Central memory CD8-positive, alpha-beta T cell (primary cell): ENCODE measurements at regions not wholly inside any gene's neighbourhood (a gene's known extent, or its start where the extent isn't known, plus 50 kb on each side); places are given as distances from the start of the nearest gene placed in this dataset.

Source experiments
- ATAC-seq: fragments of 150-1000 bp; cut with Tn5 transposase; replicated peaks from 2 replicates; pipeline ENCODE4 v1.10.0; 2022; ENCODE audit warnings: mild to moderate bottlenecking, moderate FRiP score, moderate number of reproducible peaks; ENCODE audit not compliant: poor library complexity, severe bottlenecking; ENCODE audit errors: extremely low read depth
- DNase-seq, 2 donors: peaks; one replicate each; pipeline ENCODE4 v3.0.0; 2021; ENCODE audit warnings: low spot score in 2 of 2
- H3K27ac Mint-ChIP-seq: one replicate; pipeline ENCODE4 v1.8.0; 2022; ENCODE audit warnings: low read depth, mild to moderate bottlenecking, moderate library complexity, mixed read lengths
- H3K27me3 Mint-ChIP-seq: one replicate; pipeline ENCODE4 v1.8.0; 2022; ENCODE audit warnings: mixed read lengths
- H3K36me3 Mint-ChIP-seq: one replicate; pipeline ENCODE4 v1.8.0; 2022; ENCODE audit warnings: mild to moderate bottlenecking, moderate library complexity, mixed read lengths; ENCODE audit not compliant: insufficient read depth
- H3K4me1 Mint-ChIP-seq: one replicate; pipeline ENCODE4 v1.8.0; 2022; ENCODE audit warnings: mixed read lengths
- H3K4me3 Mint-ChIP-seq: one replicate; pipeline ENCODE4 v1.8.0; 2022; ENCODE audit warnings: mild to moderate bottlenecking, moderate library complexity, mixed read lengths
- H3K9me3 Mint-ChIP-seq: one replicate; pipeline ENCODE4 v1.8.0; 2022; ENCODE audit warnings: mixed read lengths

DNA sequence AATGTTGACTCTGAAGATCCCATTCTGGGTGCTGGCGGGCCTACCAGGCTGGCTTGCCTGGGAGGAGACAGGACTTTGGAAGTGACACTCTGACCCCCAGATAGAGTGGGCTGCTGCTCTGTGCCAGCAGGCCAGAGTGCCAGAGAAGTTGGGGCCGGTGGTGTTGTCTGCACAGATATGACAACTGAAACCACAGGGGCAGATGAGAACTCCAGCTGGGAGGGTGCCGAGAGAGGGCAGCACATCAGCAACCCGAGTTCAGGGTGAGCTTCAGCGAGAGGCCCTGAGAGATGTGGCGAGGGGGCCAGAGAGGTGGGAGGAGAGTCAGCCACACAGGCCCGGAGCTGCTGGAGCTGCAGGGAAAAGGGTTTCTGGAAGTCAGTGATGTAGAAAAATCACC lies 193.2 kb upstream of the MGMT start:
- H3K36me3 Mint-ChIP-seq: no peaks in the 10 kb centered on the region
- no peak overlapping the region for H3K27ac Mint-ChIP-seq
- no peaks in the 10 kb centered on the region for H3K4me1 Mint-ChIP-seq
- no peaks in the 10 kb centered on the region for H3K9me3 Mint-ChIP-seq
- no peak overlapping the region for H3K4me3 Mint-ChIP-seq
- H3K27me3 Mint-ChIP-seq: peaks cover 41% of the 10 kb centered on the region
- ATAC-seq: no peak
- DNase-seq: no peak

- no peak for DNase-seq
- no peaks in the 10 kb centered on the region for H3K4me1 Mint-ChIP-seq
- H3K27me3 Mint-ChIP-seq: peaks cover 41% of the 10 kb centered on the region
- no peaks in the 10 kb centered on the region for H3K36me3 Mint-ChIP-seq
- no peak overlapping the region for H3K4me3 Mint-ChIP-seq
- no peak for ATAC-seq
- no peak overlapping the region for H3K27ac Mint-ChIP-seq
- H3K9me3 Mint-ChIP-seq: no peaks in the 10 kb centered on the region
Measured at GRCh38 chr10:129274748-129275474, 192.1 kb upstream of the MGMT start.

- Mint-ChIP-seq H3K27me3 (peaks cover 49% of the 10 kb centered on the region), H3K9me3 (no peaks in the 10 kb centered on the region), H3K36me3 (no peaks in the 10 kb centered on the region), H3K4me3 (no peak overlapping the region), H3K4me1 (no peaks in the 10 kb centered on the region), H3K27ac (no peak overlapping the region)
- DNase-seq: no peak
- ATAC-seq: no peak
Measured at GRCh38 chr10:129275886-129276285, 191.2 kb upstream of the MGMT start.

GRCh38 chr10:129277084-129277483 lies 190.0 kb upstream of the MGMT start:
- Mint-ChIP-seq H3K4me3 (no peak overlapping the region), H3K9me3 (peaks cover 10% of the 10 kb centered on the region), H3K4me1 (no peaks in the 10 kb centered on the region), H3K27me3 (peaks cover 61% of the 10 kb centered on the region), H3K27ac (no peak overlapping the region), H3K36me3 (no peaks in the 10 kb centered on the region)
- ATAC-seq: no peak
- no peak for DNase-seq

DNA sequence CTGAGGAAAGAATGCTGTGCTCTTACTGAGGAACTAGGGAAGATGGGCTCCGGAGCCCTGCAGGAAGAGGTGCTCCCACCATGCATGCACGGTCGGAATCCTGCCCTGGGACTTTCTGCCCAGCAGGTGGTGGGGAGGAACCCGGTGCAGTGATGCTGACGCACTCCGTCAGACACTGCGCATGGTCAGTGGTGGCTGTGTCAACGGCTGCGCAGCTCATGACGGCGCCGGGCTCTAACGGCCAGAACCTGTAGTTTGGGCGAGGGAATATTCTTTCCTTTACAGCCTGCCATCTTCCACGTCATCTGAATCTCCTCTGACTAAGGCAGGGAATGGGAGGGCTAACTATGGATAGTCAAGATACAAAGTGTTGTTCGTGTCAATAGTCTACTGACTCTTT lies 189.2 kb upstream of the MGMT start:
- Mint-ChIP-seq H3K9me3 (peaks cover 10% of the 10 kb centered on the region), H3K36me3 (no peaks in the 10 kb centered on the region), H3K4me1 (no peaks in the 10 kb centered on the region), H3K4me3 (no peak overlapping the region), H3K27me3 (peaks cover 67% of the 10 kb centered on the region), H3K27ac (no peak overlapping the region)
- ATAC-seq (no peak), DNase-seq (no peak)

GRCh38 chr10:129278686-129279085 lies 188.4 kb upstream of the MGMT start:
- no peak for ATAC-seq
- Mint-ChIP-seq H3K4me1 (no peaks in the 10 kb centered on the region), H3K9me3 (peaks cover 10% of the 10 kb centered on the region), H3K36me3 (no peaks in the 10 kb centered on the region), H3K27me3 (peaks cover 72% of the 10 kb centered on the region), H3K27ac (no peak overlapping the region), H3K4me3 (no peak overlapping the region)
- no peak for DNase-seq

- no peak for ATAC-seq
- Mint-ChIP-seq H3K9me3 (peaks cover 10% of the 10 kb centered on the region), H3K27me3 (peaks cover 71% of the 10 kb centered on the region), H3K4me3 (no peak overlapping the region), H3K36me3 (no peaks in the 10 kb centered on the region), H3K4me1 (no peaks in the 10 kb centered on the region), H3K27ac (no peak overlapping the region)
- DNase-seq: no peak
Measured at GRCh38 chr10:129279446-129280154, 187.4 kb upstream of the MGMT start.

- no peaks in the 10 kb centered on the region for H3K36me3 Mint-ChIP-seq
- ATAC-seq: no peak
- H3K27ac Mint-ChIP-seq: no peak overlapping the region
- DNase-seq: no peak
- no peaks in the 10 kb centered on the region for H3K4me1 Mint-ChIP-seq
- no peak overlapping the region for H3K4me3 Mint-ChIP-seq
- H3K9me3 Mint-ChIP-seq: peaks cover 10% of the 10 kb centered on the region
- peaks cover 65% of the 10 kb centered on the region for H3K27me3 Mint-ChIP-seq
Measured at GRCh38 chr10:129280155-129280502, 186.9 kb upstream of the MGMT start.

DNA sequence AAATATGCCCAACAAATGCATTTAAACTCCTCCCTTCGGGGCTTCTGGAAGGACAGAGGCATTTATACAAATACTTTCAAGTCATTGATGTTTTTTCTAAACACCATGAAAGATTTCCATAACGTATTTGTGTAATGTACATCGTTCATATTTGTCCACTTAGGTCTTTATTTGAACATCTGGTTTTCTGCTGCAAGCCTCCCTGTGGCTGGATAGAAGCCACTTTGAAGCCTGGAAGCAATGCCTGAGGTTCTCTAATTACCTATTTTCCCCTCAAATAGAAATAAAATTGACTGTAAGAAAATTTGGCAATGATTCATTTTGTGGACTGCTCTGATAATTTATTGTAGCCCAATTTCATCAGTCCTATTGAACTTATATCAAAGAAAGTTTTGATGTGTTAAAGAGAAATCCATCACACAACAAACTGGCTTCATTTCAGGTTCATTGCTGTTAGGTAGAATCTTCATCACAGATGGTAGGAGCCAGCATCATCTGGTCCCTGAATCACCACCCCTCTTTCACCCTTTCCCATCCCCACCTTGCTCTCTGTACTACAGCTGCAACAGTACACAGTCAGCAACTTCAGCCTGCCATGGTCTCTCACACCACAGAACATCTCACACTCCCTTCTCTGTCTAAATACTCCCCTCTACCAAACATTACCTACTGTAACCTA lies 186.0 kb upstream of the MGMT start:
- no peaks in the 10 kb centered on the region for H3K4me1 Mint-ChIP-seq
- peaks cover 56% of the 10 kb centered on the region for H3K27me3 Mint-ChIP-seq
- no peak overlapping the region for H3K4me3 Mint-ChIP-seq
- ATAC-seq (no peak), DNase-seq (no peak)
- no peak overlapping the region for H3K27ac Mint-ChIP-seq
- no peaks in the 10 kb centered on the region for H3K36me3 Mint-ChIP-seq
- H3K9me3 Mint-ChIP-seq: peaks cover 10% of the 10 kb centered on the region

DNA sequence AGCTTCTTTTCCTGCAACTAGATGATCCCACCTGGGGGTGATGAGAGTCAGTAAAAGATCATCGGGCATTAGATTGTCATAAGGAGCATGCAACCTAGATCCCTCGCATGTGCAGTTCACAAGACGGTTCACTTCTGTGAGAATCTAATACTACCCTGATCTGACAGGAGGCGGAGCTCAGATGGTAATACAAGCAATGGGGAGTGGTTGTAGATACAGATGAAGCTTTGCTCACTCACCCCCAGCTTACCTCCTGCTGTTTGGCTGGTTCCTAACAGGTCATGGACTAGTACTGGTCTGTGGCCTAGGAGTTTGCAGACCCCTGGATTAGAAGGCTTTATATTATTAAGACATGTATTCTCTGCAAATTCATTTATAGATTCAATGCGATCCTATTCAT lies 181.6 kb upstream of the MGMT start:
- no peak overlapping the region for H3K4me3 Mint-ChIP-seq

GRCh38 chr10:129288999-129289584 lies 177.9 kb upstream of the MGMT start:
- DNase-seq (no peak), ATAC-seq (no peak)
- no peaks in the 10 kb centered on the region for H3K9me3 Mint-ChIP-seq
- H3K27ac Mint-ChIP-seq: no peak overlapping the region
- no peak overlapping the region for H3K4me3 Mint-ChIP-seq
- no peaks in the 10 kb centered on the region for H3K4me1 Mint-ChIP-seq
- H3K27me3 Mint-ChIP-seq: peaks cover 16% of the 10 kb centered on the region
- H3K36me3 Mint-ChIP-seq: no peaks in the 10 kb centered on the region

More for the DNA sequence above, 181.6 kb upstream of the MGMT start:
- peaks cover 28% of the 10 kb centered on the region for H3K27me3 Mint-ChIP-seq
- H3K27ac Mint-ChIP-seq: no peak overlapping the region
- no peaks in the 10 kb centered on the region for H3K4me1 Mint-ChIP-seq
- DNase-seq: no peak
- H3K9me3 Mint-ChIP-seq: peaks cover 10% of the 10 kb centered on the region
- no peak for ATAC-seq
- no peaks in the 10 kb centered on the region for H3K36me3 Mint-ChIP-seq

DNA sequence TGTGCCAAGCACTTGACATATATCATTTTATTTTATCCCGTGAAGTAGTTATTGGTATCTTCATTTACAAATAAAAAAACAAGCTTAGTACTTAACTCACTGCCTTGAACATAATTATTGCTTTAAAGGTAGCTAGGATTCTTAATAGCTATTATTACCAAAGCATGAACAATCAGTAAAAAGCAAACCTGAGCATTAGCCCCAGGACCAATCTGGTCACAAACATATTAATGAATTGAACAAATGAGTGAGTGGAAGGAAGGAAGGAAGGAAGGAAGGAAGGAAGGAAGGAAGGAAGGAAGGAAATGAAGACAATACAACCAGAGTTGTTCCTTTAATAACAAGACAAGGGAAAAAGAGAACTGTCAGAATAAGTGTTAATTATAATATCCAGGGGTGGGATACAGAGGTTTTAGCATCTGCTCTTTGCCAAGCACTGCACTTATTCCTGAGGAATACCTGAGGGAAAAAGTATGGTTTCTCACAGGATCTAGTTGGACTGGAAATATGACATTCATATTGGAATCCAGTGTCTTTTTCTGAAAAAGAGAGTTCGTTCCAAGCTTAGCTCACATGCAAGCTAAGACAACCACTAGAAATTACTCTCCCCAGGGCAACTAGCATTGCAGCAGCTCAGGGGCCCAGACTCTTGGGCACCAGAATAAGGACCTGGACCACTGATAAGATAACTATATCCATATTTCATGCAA lies 172.9 kb upstream of the MGMT start:
- DNase-seq: no peak

More for the DNA sequence above, 172.9 kb upstream of the MGMT start:
- Mint-ChIP-seq H3K4me1 (no peaks in the 10 kb centered on the region), H3K9me3 (no peaks in the 10 kb centered on the region), H3K27ac (no peak overlapping the region), H3K27me3 (peaks cover 27% of the 10 kb centered on the region), H3K36me3 (no peaks in the 10 kb centered on the region), H3K4me3 (no peak overlapping the region)
- ATAC-seq: no peak
